HUDEP-2 (cell line): ENCODE measurements at regions not wholly inside any gene's neighbourhood (a gene's known extent, or its start where the extent isn't known, plus 50 kb on each side); places are given as distances from the start of the nearest gene placed in this dataset.
A peak's percentile ranks its signal among the peaks of the same experiment; 100 is the strongest.

Experiments used
- DNase-seq, 76 experiments: peaks; one replicate each; lab custom pipeline; 2025; ENCODE audit not compliant: unreplicated experiment in 76 of 76; lab: John Stamatoyannopoulos, UW

- no peak for DNase-seq
These were observed 203.6 kb upstream of the GRIK3 start for GRCh38 chr1:37237948-37238347.

GRCh38 chr1:37238364-37239224 lies 204.3 kb upstream of the GRIK3 start:
- DNase-seq, result no peak

DNA sequence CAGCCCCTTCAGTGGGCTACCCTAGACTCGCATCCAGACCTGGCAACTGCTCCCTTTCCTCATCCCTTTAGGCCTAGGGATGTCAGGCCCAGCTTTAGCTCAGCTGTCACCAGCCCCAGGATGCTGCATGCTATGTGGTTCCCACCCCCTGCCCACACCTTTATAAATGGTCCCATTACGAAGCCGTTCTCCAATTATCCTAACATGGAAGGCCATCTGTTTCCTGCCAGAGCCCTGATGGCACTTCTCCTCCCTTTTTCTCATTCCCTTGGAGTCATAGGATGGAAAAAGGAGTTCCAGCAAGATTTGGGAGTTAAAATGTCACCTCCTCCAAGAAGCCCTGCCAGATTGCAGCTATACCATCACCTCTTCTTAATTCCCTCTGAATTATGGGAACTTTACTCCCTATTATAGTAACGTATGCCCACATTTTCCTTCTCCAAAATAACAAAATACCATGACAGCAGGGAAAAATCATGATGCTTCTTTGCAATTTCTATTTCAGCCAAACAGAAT lies 205.0 kb upstream of the GRIK3 start:
- no peak for DNase-seq

- no peak for DNase-seq
These were observed 206.6 kb upstream of the GRIK3 start for GRCh38 chr1:37240897-37241296.

DNA sequence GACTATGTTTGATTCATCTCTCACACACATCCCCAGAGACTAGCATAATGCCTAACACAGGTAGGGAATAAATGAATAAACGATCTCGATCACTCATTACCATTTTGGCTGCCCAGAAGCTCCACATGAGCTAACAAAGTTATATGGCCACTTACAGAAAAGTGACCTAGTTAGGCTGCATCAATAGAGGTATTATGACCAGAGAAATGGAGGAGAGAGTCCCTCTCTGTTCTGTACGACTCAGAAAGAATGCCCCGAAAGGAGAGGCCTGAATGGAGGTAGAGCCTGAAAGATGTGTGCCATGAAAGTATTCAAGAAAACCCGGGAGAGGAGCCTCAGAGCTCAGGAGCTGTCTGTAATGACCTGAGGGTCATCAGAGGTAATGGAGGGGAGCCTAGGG lies 208.2 kb upstream of the GRIK3 start:
- DNase-seq, result no peak

GRCh38 chr1:37243368-37244082 lies 209.2 kb upstream of the GRIK3 start:
- DNase-seq, result no peak

DNA sequence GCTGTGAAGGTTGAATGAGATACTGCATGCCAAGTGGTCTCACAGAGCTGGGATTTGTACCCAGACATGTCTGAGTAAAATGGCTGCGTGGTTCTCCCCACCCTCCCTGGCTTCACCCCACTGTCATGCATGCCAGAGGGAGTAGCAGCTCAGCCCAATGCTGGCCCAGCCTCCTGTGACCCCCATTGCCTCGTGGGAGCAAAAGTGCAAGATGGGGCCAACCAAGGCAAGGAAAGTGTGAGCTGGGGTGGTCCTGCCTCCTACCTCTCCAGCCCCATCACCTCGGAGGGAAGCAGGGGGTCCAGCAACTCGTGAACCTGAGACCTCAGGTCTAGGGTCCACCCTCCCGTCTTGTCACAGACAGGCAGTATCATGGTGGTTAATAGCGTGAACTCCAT lies 209.8 kb upstream of the GRIK3 start:
- DNase-seq, result no peak

- DNase-seq, result no peak
These were observed 210.5 kb upstream of the GRIK3 start for GRCh38 chr1:37244815-37245214.

DNA sequence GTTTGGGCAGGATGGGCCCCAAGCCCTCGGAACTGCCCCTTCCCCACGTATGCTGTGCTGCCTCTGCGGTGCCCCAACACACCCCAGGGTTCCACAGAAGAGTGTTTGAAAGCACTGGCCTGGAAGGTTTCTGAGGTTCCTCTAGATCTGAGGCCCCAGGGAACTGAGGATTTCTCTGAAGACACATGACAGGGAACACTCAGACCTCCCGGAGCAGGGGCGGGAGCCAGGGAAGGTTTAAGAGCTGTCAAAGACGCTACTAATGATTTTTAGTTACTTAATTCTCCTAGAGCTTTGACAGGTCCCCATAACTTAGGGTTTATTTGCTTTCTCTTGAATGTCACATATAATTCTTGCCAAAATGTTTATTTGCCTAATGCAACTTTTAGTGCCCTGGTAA lies 212.3 kb upstream of the GRIK3 start:
- no peak for DNase-seq

GRCh38 chr1:37250371-37250770 lies 216.1 kb upstream of the GRIK3 start:
- no peak for DNase-seq

DNA sequence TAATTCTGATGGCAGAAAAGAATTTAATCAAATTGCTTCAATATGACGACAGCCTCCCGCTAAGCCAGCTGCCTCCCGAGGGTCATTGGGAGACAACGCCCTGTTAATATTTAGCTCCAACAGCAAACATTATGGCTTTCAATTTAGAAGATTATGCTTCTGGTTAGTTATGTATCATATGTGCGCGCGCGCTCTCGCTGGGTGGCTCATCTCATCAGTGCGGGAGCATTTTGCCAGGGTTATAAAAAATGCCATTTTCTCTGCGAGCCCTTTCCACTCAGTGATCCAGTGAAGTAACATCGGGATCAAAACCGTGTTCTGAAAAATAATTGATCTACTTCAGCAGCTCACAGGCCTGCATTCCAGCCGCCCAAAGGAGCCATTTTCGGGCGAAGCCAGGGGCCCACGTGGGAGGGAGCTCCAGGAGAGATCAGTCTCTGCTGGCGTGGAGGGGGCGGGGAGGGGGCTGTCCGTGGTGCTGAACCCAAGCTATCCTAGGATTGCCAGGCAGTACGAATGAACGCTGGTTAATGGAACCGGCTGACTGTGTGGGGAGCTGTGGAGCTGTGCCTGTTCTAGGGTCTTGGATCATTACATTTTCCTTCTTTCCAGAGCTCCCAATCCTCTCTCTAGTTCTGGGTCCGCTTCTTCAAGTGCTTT lies 219.1 kb upstream of the ZC3H12A start:
- DNase-seq, result peak in 30 of 76 experiments; percentile 1 to 47 (median 20)

GRCh38 chr1:37255868-37256267 lies 218.5 kb upstream of the ZC3H12A start:
- no peak for DNase-seq

GRCh38 chr1:37257646-37258045 lies 216.7 kb upstream of the ZC3H12A start:
- no peak for DNase-seq

DNA sequence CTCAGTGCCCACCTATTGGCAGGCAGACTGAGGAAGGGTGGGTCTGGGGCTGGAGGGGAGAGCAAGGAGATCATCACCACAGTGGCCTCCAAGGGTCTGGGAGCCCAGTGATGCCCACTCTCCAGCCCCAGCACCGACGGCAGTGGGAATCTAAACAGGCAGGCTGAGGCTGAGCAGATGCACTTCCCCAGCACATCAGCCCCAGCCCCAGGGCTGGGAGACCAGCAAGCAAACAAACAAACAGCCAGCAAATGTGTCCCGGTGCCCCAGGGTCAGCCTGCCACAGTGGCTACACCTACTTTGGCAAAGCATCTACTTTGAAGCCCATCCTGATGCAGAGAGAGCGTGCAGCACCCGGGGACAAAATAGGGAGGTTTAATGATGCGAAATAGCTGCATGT lies 216.3 kb upstream of the ZC3H12A start:
- DNase-seq, result no peak

DNA sequence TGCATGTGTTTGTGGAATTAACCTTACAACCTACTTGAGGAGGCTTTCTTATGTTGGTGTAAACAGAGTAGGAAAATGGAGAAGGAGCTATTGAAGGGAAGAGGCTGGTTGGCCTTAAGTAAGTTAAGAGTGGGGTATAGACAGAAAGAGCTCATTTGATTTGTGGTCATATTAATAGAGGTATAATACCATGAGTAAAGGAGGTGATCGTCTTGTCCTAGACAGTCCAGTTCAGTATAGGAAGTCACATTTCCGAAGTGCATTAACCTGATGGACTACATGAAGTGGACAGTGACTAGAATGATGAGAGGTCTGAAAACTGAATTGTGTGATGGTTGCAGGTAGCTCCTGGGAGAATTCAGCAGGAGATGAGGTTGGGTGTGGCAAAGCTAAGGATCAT lies 215.4 kb upstream of the ZC3H12A start:
- DNase-seq, result no peak

GRCh38 chr1:37261129-37261528 lies 213.3 kb upstream of the ZC3H12A start:
- DNase-seq, result no peak

DNA sequence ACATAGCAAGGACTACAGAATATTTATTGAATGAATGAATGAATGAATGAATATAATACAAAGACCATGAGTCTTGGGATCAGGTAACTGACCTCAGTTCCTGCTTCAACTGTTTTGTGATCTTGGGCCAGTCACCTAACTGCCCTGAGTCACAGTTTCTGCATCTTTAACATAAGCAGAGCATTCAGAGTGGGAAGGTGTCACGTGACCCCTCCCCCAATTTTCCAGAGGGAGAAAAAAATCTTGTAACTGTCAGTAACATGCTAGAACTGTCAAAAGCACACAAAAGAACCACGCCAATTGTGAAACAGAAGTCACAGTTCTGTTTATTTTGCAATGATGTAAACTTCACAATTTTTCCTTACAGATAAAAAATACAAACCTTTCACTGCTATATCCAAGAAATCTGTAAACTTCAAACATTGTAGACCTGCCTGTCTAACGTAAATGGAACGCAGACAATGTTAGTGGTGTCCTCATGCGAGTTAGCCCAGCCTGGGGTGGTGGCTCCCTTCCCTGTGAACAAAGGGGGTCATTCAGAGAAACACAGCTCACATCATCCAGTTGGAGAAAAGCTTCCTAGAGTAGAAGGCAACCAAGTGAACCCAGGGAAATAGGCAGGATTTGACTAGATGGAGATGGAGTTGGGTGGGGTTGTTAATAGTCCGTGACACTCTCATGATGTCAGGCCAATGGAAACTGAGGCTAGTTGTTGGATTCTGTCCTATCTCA lies 211.8 kb upstream of the ZC3H12A start:
- no peak for DNase-seq

DNA sequence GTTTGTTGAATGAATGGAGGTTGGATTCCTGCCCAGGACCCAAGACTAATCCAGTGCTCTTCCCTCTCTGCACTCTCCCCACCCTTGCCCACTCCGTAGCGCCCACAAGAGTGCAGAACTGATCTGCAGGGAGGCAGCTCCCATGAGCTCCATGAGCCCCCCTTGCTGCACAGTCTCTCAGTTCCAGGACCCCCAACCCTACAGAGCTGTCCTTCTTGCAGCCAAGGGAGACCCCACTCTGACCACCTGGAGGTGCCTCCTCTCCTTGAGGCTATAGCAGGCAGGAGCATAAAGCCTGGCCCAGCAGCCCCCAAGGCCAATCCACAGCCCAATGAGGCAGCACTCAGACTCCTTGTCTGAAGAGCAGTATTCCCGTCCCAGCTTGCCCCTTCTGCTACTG lies 209.2 kb upstream of the ZC3H12A start:
- no peak for DNase-seq

GRCh38 chr1:37265786-37266667 lies 208.4 kb upstream of the ZC3H12A start:
- DNase-seq, result no peak
